K562 (cell line): ENCODE measurements at regions not wholly inside any gene's neighbourhood (a gene's known extent, or its start where the extent isn't known, plus 50 kb on each side); places are given as distances from the start of the nearest gene placed in this dataset.

ENCODE experiments used
- ATAC-seq: fragments of 200-7000 bp; cut with Tn5 transposase; 3 replicates; pipeline ENCODE4 v1.9.1; 2020; ENCODE audit warnings: moderate library complexity
- BruUV-seq: library from RNA; stranded (reverse); fragments of 400-500 nt; replicated peaks from 2 replicates; lab custom pipeline; 2021; lab: Mats Ljungman, UMichigan
- CTCF ChIA-PET: fragments of 300-600 bp; formaldehyde crosslinking; extraction: SDS; loops from one replicate; lab custom pipeline; 2021; ENCODE audit warnings: low intra/inter-chr PET ratio; lab: Yijun Ruan, JAX
- POLR2A ChIA-PET: fragments of 300-600, 350-650 bp; sonication (Branson Sonifier 250); formaldehyde crosslinking; extraction: SDS; loops from one replicate; lab custom pipeline; 2021; ENCODE audit warnings: antibody characterized with exemption, inconsistent platforms; lab: Yijun Ruan, JAX
- DNase-seq, 4 experiments: peaks; one replicate each; pipeline versions ENCODE4 v3.0.0 to v3.0.0-alpha.2; 2011 to 2018; ENCODE audit warnings: low spot score in 3 of 4, mixed read lengths in 3 of 4; ENCODE audit errors: extremely low read depth in 1 of 4
- FAIRE-seq: peaks from 2 replicates; lab custom pipeline; 2011; peaks lifted over from hg19 to GRCh38; lab: Jason Lieb, UNC
- H2AFZ ChIP-seq: 2 replicates; pipeline ENCODE4 v1.6.0; 2011; ENCODE audit warnings: low read depth, low read length, control low read depth, inconsistent platforms
- H3K27ac ChIP-seq: fragments of 200-600 bp; 3 replicates; pipeline ENCODE4 v1.8.0; 2011; ENCODE audit warnings: low read depth, mild to moderate bottlenecking, control low read depth, inconsistent platforms, low read length, moderate library complexity, mixed read lengths; ENCODE audit errors: extremely low read depth
- H3K27me3 ChIP-seq, 2 experiments: fragments of 300-600 bp in 1 of 2; 2 replicates in 1 of 2; 3 replicates in 1 of 2; pipeline versions ENCODE4 v1.6.0 to v1.8.0; 2011; ENCODE audit warnings: inconsistent platforms in 2 of 2, low read length in 2 of 2, mild to moderate bottlenecking in 1 of 2, mixed read lengths in 1 of 2, moderate library complexity in 1 of 2; ENCODE audit not compliant: control insufficient read depth in 2 of 2, insufficient read depth in 2 of 2
- H3K36me3 ChIP-seq: fragments of 300-600 bp; 3 replicates; pipeline ENCODE4 v1.8.0; 2011; ENCODE audit warnings: mild to moderate bottlenecking, low read length, inconsistent platforms; ENCODE audit not compliant: control insufficient read depth, insufficient read depth
- H3K4me1 ChIP-seq, 2 experiments: fragments of 200-600 bp in 1 of 2; replicated peaks in 1 of 2; 2 replicates in 1 of 2; 3 replicates in 1 of 2; pipeline versions ENCODE4 v1.5.1 to v1.8.0; 2011; ENCODE audit warnings: inconsistent platforms in 2 of 2, low read length in 2 of 2, mild to moderate bottlenecking in 1 of 2, mixed read lengths in 1 of 2, moderate library complexity in 1 of 2; ENCODE audit not compliant: control insufficient read depth in 2 of 2, insufficient read depth in 2 of 2
- H3K4me2 ChIP-seq: 2 replicates; pipeline ENCODE4 v1.6.1; 2011; ENCODE audit warnings: low read length, control low read depth, inconsistent platforms, mixed read lengths; ENCODE audit not compliant: insufficient read depth
- H3K4me3 ChIP-seq: fragments of 200-600 bp; sonication (generic), shearing (Covaris generic); 2 replicates; pipeline ENCODE4 v1.5.1; 2016; ENCODE audit warnings: control low read depth, inconsistent platforms
- H3K79me2 ChIP-seq: fragments of 200-600 bp; 3 replicates; pipeline ENCODE4 v1.8.0; 2011; ENCODE audit warnings: low read length, inconsistent platforms; ENCODE audit not compliant: control insufficient read depth, insufficient read depth
- H3K9ac ChIP-seq, 2 experiments: 2 replicates each; pipeline versions ENCODE4 v1.6.0 to v1.6.1; 2011; ENCODE audit warnings: low read depth in 2 of 2, low read length in 2 of 2, control low read depth in 1 of 2, inconsistent platforms in 1 of 2, mild to moderate bottlenecking in 1 of 2, mixed read lengths in 1 of 2; ENCODE audit not compliant: insufficient read depth in 1 of 2
- H3K9me1 ChIP-seq: one replicate; pipeline ENCODE4 v1.6.0; 2011; ENCODE audit warnings: inconsistent platforms, mild to moderate bottlenecking, low read length, moderate library complexity; ENCODE audit not compliant: control insufficient read depth, insufficient read depth
- H3K9me3 ChIP-seq: replicated peaks from 2 replicates; pipeline ENCODE4 v1.5.1; 2011; ENCODE audit warnings: low read depth, low read length, inconsistent platforms; ENCODE audit not compliant: control insufficient read depth, insufficient read depth
- H4K20me1 ChIP-seq: replicated peaks from 2 replicates; pipeline ENCODE4 v1.6.1; 2011; ENCODE audit warnings: low read length, inconsistent platforms, mixed read lengths; ENCODE audit not compliant: control insufficient read depth, insufficient read depth
- ARID1B ChIP-seq: fragments of 450-650 bp; IDR thresholded peaks from 2 replicates; pipeline ENCODE4 v1.6.1; 2016; ENCODE audit warnings: antibody characterized with exemption, mild to moderate bottlenecking, inconsistent platforms
- CBFA2T2 ChIP-seq: fragments of 450-650 bp; conservative IDR thresholded peaks from 2 replicates; pipeline ENCODE4 v1.6.1; 2017; ENCODE audit warnings: mild to moderate bottlenecking
- CBFA2T3 ChIP-seq: fragments of 450-650 bp; IDR thresholded peaks from 2 replicates; pipeline ENCODE4 v1.6.1; 2017
- DPF2 ChIP-seq: fragments of 450-650 bp; IDR thresholded peaks from 2 replicates; pipeline ENCODE4 v1.6.1; 2016
- ETV1 ChIP-seq: fragments of 450-650 bp; conservative IDR thresholded peaks from 2 replicates; pipeline ENCODE4 v1.6.1; 2016; ENCODE audit warnings: missing genetic modification characterization, control low read depth, low read depth, missing compliant biosample characterization
- ETV5 ChIP-seq: sonication (generic); formaldehyde crosslinking; IDR thresholded peaks from 2 replicates; pipeline ENCODE4 v1.4.0; 2020; ENCODE audit warnings: low read depth, mild to moderate bottlenecking, missing genetic modification reagents
- IFI16 ChIP-seq: fragments of 250-450 bp; sonication (Bioruptor Pico); IDR thresholded peaks from 2 replicates; pipeline ENCODE4 v2.1.2; 2022; ENCODE audit warnings: mild to moderate bottlenecking, inconsistent platforms
- MEIS2 ChIP-seq: fragments of 450-650 bp; IDR thresholded peaks from 2 replicates; pipeline ENCODE4 v1.6.1; 2014; ENCODE audit warnings: mild to moderate bottlenecking; ENCODE audit not compliant: partially characterized antibody
- NCOR1 ChIP-seq: fragments of 450-650 bp; IDR thresholded peaks from 2 replicates; pipeline ENCODE4 v1.6.1; 2016; ENCODE audit warnings: mild to moderate bottlenecking, moderate library complexity
- PML ChIP-seq: IDR thresholded peaks from 2 replicates; pipeline ENCODE4 v1.6.1; 2012; ENCODE audit warnings: low read length, inconsistent platforms
- POLR2AphosphoS5 ChIP-seq: IDR thresholded peaks from 2 replicates; pipeline ENCODE4 v1.6.1; 2011; ENCODE audit warnings: mild to moderate bottlenecking, low read depth, low read length, moderate library complexity; ENCODE audit not compliant: control insufficient read depth, insufficient read depth
- SMARCA4 ChIP-seq: fragments of 450-650 bp; IDR thresholded peaks from 2 replicates; pipeline ENCODE4 v1.6.1; 2016
- SMARCB1 ChIP-seq: IDR thresholded peaks from 2 replicates; pipeline ENCODE4 v1.6.1; 2011; ENCODE audit warnings: improper control_type of control experiment, low read depth; ENCODE audit not compliant: insufficient read length
- SRF ChIP-seq, 2 experiments: fragments of 250-450, 450-650 bp in 1 of 2; sonication (Bioruptor Pico) in 1 of 2; sonication (generic) in 1 of 2; formaldehyde crosslinking; IDR thresholded peaks; 2 replicates each; pipeline versions ENCODE4 v1.5.0 to v1.5.1; 2020 to 2022; ENCODE audit warnings: mild to moderate bottlenecking in 1 of 2, missing genetic modification reagents in 1 of 2
- TAL1 ChIP-seq: fragments of 450-650 bp; IDR thresholded peaks from 2 replicates; pipeline ENCODE4 v1.6.1; 2016; ENCODE audit warnings: mild to moderate bottlenecking
- TCF3 ChIP-seq: sonication (generic); formaldehyde crosslinking; IDR thresholded peaks from 2 replicates; pipeline ENCODE4 v1.4.0; 2020; ENCODE audit warnings: mild to moderate bottlenecking, missing genetic modification reagents
- TEAD4 ChIP-seq, 2 experiments: sonication (generic) in 1 of 2; formaldehyde crosslinking in 1 of 2; IDR thresholded peaks; 2 replicates each; pipeline versions ENCODE4 v1.6.1 to v1.8.0; 2012 to 2022; ENCODE audit warnings: borderline replicate concordance in 1 of 2, inconsistent platforms in 1 of 2, low read length in 1 of 2, mild to moderate bottlenecking in 1 of 2, missing genetic modification reagents in 1 of 2
- ZKSCAN3 ChIP-seq: fragments of 250-450 bp; sonication (Bioruptor Pico); IDR thresholded peaks from 2 replicates; pipeline ENCODE4 v1.4.0; 2020
- ZNF12 ChIP-seq: sonication (generic); formaldehyde crosslinking; IDR thresholded peaks from 2 replicates; pipeline ENCODE4 v1.4.0; 2020; ENCODE audit warnings: mild to moderate bottlenecking, missing genetic modification reagents
- ZNF124 ChIP-seq: sonication (generic); formaldehyde crosslinking; IDR thresholded peaks from 2 replicates; pipeline ENCODE4 v1.8.1; 2022; ENCODE audit warnings: missing genetic modification reagents
- ZNF444 ChIP-seq: fragments of 250-450 bp; sonication (Bioruptor Pico); IDR thresholded peaks from 2 replicates; pipeline ENCODE4 v1.4.0; 2020; ENCODE audit warnings: mild to moderate bottlenecking, moderate library complexity
- ZNF79 ChIP-seq: fragments of 250-450 bp; sonication (Bioruptor Pico); IDR thresholded peaks from 2 replicates; pipeline ENCODE4 v1.4.0; 2020; ENCODE audit warnings: low read depth, mild to moderate bottlenecking, moderate library complexity
- WGBS: fragments of 100-300 bp; shearing (Covaris generic); methylation state at CpG from one replicate; pipeline ENCODE4 v1.1.6; 2016; ENCODE audit warnings: low coverage, mixed read lengths; ENCODE audit not compliant: insufficient coverage; ENCODE audit errors: missing lambda C conversion rate; 5-methylcytosine and 5-hydroxymethylcytosine counted together
- in situ Hi-C: fragments of 300-500 bp; cut with MboI; formaldehyde crosslinking; loops from 4 replicates; pipeline ENCODE4 v1.15.0; 2018; ENCODE audit warnings: inconsistent platforms, mixed read lengths
- intact Hi-C: fragments of 100-400 bp; cut with micrococcal nuclease; formaldehyde crosslinking; loops from 2 replicates; pipeline ENCODE4 v1.14.2; 2022
- TF ChIP-seq, protein P1 (sequence below), 2 experiments: fragments of 150-350 bp in 1 of 2; IDR thresholded peaks; 2 replicates each; pipeline ENCODE4 v1.6.1; 2012 to 2016; ENCODE audit warnings: low read depth in 2 of 2, low read length in 2 of 2, mild to moderate bottlenecking in 1 of 2, moderate library complexity in 1 of 2

DNA sequence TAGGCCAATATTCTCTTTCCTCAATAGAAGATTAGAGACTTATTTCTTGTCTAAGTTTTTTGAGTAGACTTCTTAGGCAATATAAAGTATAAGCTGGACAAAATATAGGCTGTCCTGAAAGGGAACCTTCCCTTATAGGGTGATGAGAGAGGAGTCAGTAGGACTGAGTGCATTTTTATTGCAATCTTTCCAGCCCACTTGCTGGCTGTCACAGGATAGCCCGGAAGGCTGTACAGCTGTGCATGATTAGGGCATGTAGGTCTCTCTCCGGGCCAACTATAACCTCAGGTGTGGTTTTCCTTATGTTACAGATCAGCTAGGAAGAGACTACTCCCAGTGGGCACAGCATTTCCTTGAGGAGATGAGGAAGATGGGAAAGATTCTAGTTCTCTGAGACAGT lies 159.8 kb upstream of the MEF2C start:
- Histone ChIP-seq H2AFZ (peak overlapping the region; percentile 62), H3K79me2 (no peaks in the 10 kb centered on the region), H3K4me1 (peaks cover 0 to 30% of the 10 kb centered on the region in 2 experiments; a peak in 4 of 5 replicates), H3K27me3 (no peaks in the 10 kb centered on the region), H3K9me1 (no peaks in the 10 kb centered on the region), H3K4me3 (no peak overlapping the region), H3K9me3 (no peaks in the 10 kb centered on the region), H3K4me2 (no peak overlapping the region), H4K20me1 (no peaks in the 10 kb centered on the region), H3K27ac (peak overlapping the region; percentile 29; the same call in 2 of the 3 replicates), H3K36me3 (no peaks in the 10 kb centered on the region), H3K9ac (no peak overlapping the region)
- 14% methylated on average over 2 of the region's 2 CpGs for WGBS
- FAIRE-seq = no peak
- peak in 2 of 4 experiments; percentile 44 to 58 for DNase-seq
- intact Hi-C loops = loop anchor here (10.0 kb wide), 1 partner anchor 158 kb away; the partner anchor contains the start of gene MEF2C
- in situ Hi-C loops = no loop called here
- peak; percentile 86 for ATAC-seq
- ChIA-PET POLR2A (interaction anchor here (0.8 to 1.5 kb wide), 3 partner anchors 8 to 25 kb away, joined by 3 to 4 read pairs (median 4); no protein-coding TSS in a partner anchor), CTCF (no interaction called here)
- no TSS peak for BruUV-seq
- TF ChIP-seq MEIS2 (peak; percentile 6), PML (0 out of 2 replicates have a peak, but pooled peaks have one; percentile 22), POLR2AphosphoS5 (peak; percentile 71; the same call in 1 of the 2 replicates), TEAD4 (IDR thresholded peaks at IDR 0.05; ENCODE audit: low read length) (peak; percentile 68), TEAD4 (CRISPR knock-in tag; IDR thresholded peaks at IDR 0.05; ENCODE audit: borderline replicate concordance) (no peak), ZKSCAN3 (CRISPR knock-in tag) (peak; percentile 90), IFI16 (CRISPR knock-in tag) (no peak), TAL1 (peak; percentile 59; the same call in 1 of the 2 replicates), ETV5 (CRISPR knock-in tag) (peak; percentile 64; the same call in 1 of the 2 replicates), DPF2 (peak; percentile 55; the same call in 1 of the 2 replicates), SMARCB1 (no peak), CBFA2T3 (peak; percentile 78), ZNF79 (no peak), ZNF12 (CRISPR knock-in tag) (no peak), SMARCA4 (0 out of 2 replicates have a peak, but pooled peaks have one; percentile 37), ZNF124 (CRISPR knock-in tag) (no peak), ETV1 (tag) (peak; percentile 77), CBFA2T2 (peak; percentile 59), TCF3 (peak; percentile 81), NCOR1 (0 out of 2 replicates have a peak, but pooled peaks have one; percentile 22), ARID1B (peak; percentile 66), ZNF444 (CRISPR knock-in tag) (0 out of 2 replicates have a peak, but pooled peaks have one; percentile 10), SRF (CRISPR knock-in tag; IDR thresholded peaks at IDR 0.05) (peak in 1 of 2 experiments; percentile 72; a peak in 2 of 4 replicates)
- TF ChIP-seq, protein P1, sequence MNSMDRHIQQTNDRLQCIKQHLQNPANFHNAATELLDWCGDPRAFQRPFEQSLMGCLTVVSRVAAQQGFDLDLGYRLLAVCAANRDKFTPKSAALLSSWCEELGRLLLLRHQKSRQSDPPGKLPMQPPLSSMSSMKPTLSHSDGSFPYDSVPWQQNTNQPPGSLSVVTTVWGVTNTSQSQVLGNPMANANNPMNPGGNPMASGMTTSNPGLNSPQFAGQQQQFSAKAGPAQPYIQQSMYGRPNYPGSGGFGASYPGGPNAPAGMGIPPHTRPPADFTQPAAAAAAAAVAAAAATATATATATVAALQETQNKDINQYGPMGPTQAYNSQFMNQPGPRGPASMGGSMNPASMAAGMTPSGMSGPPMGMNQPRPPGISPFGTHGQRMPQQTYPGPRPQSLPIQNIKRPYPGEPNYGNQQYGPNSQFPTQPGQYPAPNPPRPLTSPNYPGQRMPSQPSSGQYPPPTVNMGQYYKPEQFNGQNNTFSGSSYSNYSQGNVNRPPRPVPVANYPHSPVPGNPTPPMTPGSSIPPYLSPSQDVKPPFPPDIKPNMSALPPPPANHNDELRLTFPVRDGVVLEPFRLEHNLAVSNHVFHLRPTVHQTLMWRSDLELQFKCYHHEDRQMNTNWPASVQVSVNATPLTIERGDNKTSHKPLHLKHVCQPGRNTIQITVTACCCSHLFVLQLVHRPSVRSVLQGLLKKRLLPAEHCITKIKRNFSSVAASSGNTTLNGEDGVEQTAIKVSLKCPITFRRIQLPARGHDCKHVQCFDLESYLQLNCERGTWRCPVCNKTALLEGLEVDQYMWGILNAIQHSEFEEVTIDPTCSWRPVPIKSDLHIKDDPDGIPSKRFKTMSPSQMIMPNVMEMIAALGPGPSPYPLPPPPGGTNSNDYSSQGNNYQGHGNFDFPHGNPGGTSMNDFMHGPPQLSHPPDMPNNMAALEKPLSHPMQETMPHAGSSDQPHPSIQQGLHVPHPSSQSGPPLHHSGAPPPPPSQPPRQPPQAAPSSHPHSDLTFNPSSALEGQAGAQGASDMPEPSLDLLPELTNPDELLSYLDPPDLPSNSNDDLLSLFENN (IDR thresholded peaks at IDR 0.05; ENCODE audit: low read depth in 2 of 2, low read length in 2 of 2) = 0 out of 4 replicates have a peak, but pooled peaks of 1 of the 2 experiments have one; percentile 18
